HG03354 (cell line): ENCODE measurements at regions not wholly inside any gene's neighbourhood (a gene's known extent, or its start where the extent isn't known, plus 50 kb on each side); places are given as distances from the start of the nearest gene placed in this dataset.

Experiments used
- ATAC-seq: cut with Tn5 transposase; IDR thresholded peaks from one replicate; pipeline ENCODE4 v1.9.1; 2021; ENCODE audit warnings: mild to moderate bottlenecking; ENCODE audit not compliant: unreplicated experiment, poor library complexity, severe bottlenecking

- no peak for ATAC-seq
These were observed 90.1 kb upstream of the RGMA start for GRCh38 chr15:93179072-93179471.

- ATAC-seq, result no peak
These were observed 89.4 kb upstream of the RGMA start for GRCh38 chr15:93178371-93178770.

- no peak for ATAC-seq
These were observed 87.1 kb upstream of the RGMA start for GRCh38 chr15:93176065-93176464.

GRCh38 chr15:93174836-93175235 lies 85.8 kb upstream of the RGMA start:
- no peak for ATAC-seq

- no peak for ATAC-seq
These were observed 84.4 kb upstream of the RGMA start for GRCh38 chr15:93173369-93173768.

- ATAC-seq, result no peak
These were observed 82.5 kb upstream of the RGMA start for GRCh38 chr15:93171476-93171875.

- ATAC-seq, result no peak
These were observed 81.3 kb upstream of the RGMA start for GRCh38 chr15:93170329-93170728.

- ATAC-seq, result no peak
These were observed 79.9 kb upstream of the RGMA start for GRCh38 chr15:93168910-93169309.

GRCh38 chr15:93167291-93167690 lies 78.3 kb upstream of the RGMA start:
- ATAC-seq, result no peak

GRCh38 chr15:93166675-93167074 lies 77.7 kb upstream of the RGMA start:
- ATAC-seq, result no peak

GRCh38 chr15:93165734-93166470 lies 76.9 kb upstream of the RGMA start:
- no peak for ATAC-seq

- no peak for ATAC-seq
These were observed 75.4 kb upstream of the RGMA start for GRCh38 chr15:93164409-93164808.

- no peak for ATAC-seq
These were observed 73.5 kb upstream of the RGMA start for GRCh38 chr15:93162560-93162959.

- ATAC-seq, result no peak
These were observed 70.9 kb upstream of the RGMA start for GRCh38 chr15:93159930-93160329.

GRCh38 chr15:93158097-93158900 lies 69.3 kb upstream of the RGMA start:
- no peak for ATAC-seq

- no peak for ATAC-seq
These were observed 65.7 kb upstream of the RGMA start for GRCh38 chr15:93154666-93155065.

- ATAC-seq, result no peak
These were observed 63.9 kb upstream of the RGMA start for GRCh38 chr15:93152951-93153350.

GRCh38 chr15:93152360-93152759 lies 63.3 kb upstream of the RGMA start:
- ATAC-seq, result no peak

GRCh38 chr15:93150910-93151881 lies 62.2 kb upstream of the RGMA start:
- ATAC-seq, result no peak

- no peak for ATAC-seq
These were observed 57.6 kb upstream of the RGMA start for GRCh38 chr15:93146601-93147000.
